DMS 273 treated with DMSO at 0.1 percent for 48 hours (cell line): ENCODE measurements at regions not wholly inside any gene's neighbourhood (a gene's known extent, or its start where the extent isn't known, plus 50 kb on each side); places are given as distances from the start of the nearest gene placed in this dataset.

Experiments
- DNase-seq: peaks from one replicate; lab custom pipeline; 2025; lab: John Stamatoyannopoulos, UW

DNA sequence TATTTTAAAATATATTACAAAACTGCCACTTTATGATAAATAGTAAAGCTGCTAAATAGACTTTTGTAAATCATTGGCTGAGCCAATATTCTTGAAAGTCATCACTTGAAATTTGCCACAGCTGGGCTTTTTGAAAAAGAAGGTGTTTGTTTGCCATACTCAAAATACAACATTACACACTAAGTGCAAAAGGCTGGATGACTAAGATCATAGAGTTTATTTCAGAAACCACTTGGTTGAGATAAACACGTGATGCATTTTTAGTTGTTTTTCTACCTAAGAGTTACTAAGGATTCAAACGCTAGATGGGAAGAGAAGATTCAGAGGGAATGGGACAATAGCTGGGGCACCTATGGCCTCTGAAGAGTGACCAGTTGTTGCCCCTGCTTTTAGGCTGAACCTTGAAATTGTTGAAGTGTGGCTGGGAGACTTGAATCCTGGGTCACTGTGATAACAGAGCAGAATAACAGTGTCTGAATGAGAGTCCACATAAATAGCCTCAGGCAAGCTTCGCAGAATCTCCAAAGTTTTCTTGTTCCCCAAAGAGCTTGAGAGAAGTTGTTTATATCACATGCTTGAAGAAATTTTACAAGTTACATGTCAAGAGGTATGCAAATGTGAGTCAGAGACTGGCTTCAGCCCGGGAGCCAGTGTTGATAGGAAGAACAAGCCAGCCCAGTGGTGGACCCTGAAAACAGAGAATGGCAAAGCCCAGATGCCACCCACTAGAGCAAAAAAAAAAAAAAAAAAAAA lies 409.8 kb downstream of the GPD2 start:
- no peak for DNase-seq

DNA sequence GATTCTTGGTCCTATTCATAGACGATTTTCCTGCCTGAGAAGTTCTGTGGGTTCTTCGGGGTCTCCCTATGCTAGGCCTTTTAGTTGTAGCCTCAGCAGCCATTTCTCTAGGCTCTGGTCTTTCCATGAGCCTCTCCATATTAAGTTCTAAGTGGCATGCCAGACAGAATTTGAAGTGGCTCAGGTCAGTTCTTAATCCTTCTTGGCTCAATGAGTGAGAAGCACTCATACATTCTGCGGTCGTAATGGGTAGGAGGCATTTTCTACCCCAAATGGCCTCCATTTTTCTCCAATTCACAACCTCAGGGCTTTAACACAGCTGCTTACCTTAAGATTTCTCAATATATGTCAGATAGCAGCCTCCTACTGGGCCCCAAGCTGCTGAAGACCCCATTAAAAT lies 405.3 kb upstream of the GALNT5 start:
- no peak for DNase-seq

DNA sequence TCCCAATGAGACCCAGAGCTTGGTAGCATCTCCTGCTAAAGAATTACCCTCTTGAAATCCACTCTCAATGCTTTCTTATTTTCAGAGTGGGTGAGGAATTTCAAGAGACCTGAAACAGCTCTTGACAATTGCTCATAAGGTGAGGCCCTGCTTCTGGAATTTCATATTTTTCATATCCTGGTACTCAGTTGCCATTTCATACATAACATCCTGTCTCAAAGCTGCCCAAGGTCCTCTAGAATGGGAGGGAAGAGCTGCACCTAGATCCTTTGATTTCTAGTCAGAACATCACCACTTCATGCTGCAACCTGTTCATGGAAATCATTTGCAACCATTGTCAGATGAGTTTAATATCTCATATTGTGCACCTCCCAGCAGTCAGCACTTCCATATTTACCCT lies 404.8 kb upstream of the GALNT5 start:
- DNase-seq, result no peak

DNA sequence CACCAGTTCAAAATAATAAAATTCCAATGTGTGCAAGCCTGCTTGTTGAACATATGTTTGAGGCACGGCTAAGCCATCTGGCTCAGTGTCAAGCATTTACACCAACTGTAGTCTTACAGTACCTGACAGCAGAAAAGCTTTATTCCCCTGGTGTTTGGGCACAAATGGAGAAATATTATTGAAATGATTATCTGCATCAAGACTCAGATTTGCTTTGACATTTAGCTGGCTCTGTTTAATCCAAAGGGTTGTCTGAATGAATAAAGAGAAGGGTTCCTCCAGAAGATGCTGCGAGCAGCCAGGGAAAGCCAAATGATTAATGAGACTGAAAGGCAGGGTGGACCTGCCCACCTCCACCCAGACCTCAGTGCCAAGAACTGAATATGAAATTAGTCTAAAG lies 393.2 kb upstream of the GALNT5 start:
- peak; percentile 45 for DNase-seq

DNA sequence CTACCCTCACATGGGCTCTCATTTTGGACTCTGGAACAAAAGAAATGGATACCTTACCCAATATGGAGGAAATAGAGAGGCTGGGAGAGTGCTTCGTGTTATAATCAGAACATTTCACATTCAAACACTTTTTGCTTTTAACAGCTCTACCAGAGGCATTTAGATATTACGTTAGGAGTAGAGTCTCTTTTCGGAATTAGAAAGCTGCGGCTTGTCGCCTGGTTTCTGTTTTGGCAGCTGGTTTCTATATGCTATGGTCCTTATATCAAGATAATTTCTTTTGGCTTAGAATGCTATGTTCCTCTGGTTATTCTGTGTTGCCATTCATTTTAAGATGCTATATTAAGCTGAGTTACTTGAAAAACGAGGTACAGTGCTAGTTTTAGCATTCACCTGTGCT lies 392.8 kb upstream of the GALNT5 start:
- DNase-seq, result no peak

DNA sequence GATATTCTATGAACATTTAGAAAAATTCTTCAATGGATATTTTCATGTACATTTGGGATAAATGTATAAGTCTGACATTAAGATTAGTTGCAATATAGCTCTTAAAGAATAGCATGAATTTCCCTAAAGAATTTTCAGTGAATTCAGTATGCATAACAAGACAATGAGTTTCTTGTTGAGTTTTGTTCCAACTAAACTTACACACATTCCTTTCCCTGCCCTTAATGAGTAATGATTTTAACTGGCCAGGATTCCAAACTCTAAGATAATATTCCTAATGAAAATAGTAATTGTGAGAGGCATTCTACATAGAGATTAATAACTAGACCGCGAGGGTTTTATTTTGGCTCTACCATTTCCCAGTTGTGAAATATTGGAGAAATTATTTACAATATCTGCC lies 390.3 kb upstream of the GALNT5 start:
- no peak for DNase-seq

DNA sequence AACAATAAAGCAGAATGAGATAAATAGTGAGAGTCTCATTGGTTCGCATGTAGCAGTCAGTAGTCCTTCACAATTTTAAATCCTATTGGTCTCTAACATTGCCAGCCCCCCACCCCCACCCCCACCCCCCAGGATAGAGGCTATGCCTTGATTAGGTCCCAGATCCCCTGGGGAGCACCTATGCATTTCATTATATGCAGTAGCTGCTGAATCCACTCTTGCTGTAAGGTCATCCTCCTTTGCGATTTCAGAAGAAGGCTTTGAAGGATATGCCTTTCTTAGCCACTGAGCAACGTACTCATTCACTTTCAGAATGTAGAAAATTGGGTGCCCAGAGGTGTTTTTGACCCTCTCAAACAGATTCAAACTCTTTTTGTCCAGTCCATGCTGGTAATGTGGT lies 382.8 kb upstream of the GALNT5 start:
- DNase-seq, result no peak

DNA sequence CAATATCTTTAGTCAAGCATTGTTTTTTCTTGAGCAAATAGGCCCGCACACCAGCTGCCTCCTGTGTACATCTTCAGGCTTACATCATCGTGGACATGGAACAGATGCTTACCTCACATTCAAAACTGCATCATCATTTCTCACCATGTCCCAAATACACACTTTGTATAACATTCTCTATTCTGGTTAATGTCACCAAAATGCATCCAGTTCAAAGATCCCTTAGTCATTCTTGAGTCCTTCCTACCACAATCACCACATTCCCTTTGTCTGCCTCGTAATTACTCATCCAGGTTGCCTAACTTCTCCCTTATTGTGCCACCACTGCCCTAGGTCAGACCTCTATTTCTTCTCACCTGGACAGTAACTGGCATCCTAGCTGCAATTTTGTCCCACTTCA lies 373.7 kb upstream of the GALNT5 start:
- DNase-seq, result no peak

DNA sequence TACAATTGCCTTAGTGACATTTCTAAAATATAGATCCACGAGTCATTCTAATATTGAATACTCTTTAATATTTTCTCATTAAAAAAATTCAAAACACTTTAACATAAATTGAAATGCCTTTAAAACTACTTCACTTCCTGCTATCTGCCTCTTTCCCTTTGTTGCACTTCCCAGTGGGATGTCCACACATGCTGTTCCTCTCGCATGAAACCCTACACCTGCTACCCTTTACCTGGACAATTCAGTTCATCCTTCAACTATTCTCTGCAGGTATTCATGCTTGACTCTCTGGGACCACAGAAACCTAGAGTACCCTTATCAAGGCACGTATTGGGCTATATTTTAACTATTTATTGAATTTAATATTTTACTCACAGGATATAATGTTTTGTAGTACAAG lies 373.3 kb upstream of the GALNT5 start:
- no peak for DNase-seq

DNA sequence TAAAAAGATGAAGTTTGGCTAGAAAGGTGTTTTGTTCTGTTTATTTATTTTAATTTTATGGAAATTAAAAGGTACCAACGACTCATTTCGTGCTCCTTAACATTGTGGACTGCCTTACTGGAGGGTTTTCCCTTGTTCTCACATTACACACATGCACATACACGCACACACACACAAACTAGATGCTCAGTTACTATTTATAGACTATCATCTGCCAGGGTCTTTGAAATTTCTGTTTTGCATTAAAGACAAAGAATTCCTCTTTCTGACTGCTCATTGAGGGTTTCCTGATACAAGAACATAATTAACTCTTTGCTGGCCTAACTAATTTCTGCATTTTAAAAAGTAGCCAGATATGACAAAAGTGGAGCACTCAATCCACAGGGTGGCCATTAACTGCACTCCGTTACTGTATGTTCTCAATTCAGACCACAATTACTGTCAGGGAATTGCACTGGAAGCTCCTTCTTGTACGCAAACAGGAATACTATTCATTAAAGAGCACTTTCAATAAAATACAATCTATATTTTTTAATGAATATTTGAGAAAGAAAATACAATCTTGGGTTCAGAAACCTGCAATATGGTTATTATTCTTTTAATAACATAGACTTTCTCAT lies 366.9 kb upstream of the GALNT5 start:
- peak; percentile 12 for DNase-seq

DNA sequence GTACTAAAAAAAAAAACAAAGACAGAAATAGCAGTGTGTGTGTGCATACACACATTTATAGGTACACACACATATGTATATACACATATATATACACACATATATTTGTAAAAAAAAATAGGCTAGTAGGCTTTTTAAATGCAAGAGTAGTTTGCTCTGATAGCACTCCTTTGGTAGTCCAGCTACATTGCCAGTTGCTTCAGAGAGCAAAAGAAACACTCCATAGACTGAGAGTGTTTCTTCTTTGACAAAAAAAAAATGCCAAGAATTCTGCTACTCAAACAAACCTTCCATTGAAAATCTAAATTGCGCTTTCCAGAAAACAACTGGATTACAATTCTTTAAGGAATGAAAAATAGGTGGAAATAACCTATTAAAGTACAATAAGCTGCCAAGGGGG lies 365.9 kb upstream of the GALNT5 start:
- DNase-seq, result no peak

DNA sequence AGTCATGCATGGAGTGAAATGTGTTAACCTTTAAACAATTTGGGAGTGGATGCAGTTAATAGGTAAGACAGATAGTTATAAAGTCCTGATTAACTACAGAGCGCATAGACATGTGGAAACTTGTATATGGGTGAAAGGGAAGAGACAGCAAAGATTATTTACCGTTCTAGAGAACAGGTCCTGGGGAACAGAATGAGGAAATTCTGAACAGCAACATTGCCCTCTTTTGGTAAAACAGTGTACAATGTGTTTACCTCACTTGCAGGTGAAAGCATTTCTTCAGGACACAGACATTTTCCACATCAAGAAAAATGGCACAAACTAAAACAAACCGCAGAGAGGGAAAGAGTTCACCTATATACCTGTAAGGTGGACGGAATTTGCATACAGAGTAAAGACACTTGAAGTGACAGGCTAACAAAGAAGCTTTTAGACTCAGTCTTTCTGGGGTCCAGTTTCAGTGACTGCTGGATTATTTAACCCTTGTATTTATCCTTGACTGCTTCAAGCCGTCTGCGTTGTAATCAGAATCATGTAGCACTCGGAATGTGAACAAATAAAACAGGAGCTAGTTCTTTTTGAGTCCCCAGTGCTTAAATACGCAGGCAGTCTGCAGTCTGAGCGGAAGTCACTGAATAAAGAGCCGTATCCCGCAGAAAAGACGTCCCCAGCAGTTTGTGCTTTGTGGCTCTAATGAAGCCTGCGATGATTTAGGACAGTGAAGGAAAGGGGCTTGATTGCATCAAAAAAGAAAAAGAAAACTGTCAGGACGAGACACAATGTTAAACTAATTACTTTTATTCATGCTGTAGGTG lies 364.8 kb upstream of the GALNT5 start:
- peak; percentile 36 for DNase-seq

DNA sequence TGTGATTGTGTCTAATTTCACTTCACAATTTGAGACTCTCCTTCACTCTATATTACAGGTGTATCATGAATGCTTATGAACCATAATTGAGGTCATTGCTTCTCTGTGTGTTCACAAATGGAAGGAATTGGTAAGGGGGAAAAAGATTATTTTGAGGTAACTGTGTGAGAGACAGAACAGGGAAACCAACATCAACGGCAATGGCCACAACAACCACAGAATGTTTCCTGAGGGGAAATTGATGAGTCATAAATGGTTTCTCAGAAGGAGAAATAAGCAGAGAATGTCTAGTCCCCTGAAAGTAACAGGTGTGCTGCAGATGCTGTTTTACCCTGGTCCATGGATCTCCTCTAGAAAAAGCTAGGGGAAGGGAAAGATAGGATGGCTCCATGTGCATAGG lies 361.2 kb upstream of the GALNT5 start:
- DNase-seq, result no peak

DNA sequence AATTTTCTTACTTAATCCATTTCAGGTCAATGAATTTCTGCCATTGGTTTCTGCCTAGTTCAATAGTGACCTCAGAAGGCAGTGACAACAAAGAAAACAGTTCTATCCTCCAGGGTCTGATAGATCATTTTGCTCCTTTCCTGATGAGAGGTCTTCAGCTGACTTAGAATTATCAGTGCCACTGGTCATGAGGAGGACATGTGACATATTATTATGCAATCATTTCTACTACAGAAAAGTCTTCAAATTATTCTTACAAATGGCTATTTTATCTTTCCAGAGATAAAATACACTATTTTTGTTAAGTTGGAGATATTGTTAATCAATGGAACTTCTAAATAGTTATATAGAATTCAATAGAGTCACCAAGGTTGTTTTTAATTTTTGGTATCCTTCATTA lies 360.0 kb upstream of the GALNT5 start:
- no peak for DNase-seq

DNA sequence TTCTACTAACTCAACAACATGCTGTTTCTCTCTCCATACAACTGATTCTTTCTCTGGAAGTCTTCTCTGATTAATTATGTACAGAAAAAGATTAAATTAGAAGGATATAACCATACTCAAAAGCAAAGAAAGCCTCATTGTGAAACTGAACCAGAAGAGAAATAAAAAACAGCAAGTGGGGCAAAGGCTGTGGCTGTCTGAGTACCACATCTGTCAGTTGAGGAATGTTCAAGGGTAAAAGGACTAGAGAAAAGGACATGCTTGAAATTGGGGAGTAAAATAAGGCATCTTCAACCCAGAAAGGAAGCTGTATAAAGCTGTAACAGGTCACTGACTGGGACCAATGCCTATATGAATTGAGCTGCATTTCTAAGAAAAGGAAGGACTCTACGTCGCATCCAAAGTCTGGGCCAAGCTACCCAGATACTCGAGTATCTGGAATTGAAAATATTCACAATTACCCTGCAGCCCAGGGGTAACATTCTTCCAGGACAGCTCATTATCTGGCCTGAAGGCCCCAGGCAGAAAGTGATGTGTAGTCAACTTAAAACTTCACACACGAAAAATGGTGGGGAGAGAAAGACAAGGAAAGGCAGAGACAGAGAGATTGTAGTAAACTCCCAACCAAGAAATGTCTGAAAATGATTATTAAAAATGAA lies 356.0 kb upstream of the GALNT5 start:
- no peak for DNase-seq

DNA sequence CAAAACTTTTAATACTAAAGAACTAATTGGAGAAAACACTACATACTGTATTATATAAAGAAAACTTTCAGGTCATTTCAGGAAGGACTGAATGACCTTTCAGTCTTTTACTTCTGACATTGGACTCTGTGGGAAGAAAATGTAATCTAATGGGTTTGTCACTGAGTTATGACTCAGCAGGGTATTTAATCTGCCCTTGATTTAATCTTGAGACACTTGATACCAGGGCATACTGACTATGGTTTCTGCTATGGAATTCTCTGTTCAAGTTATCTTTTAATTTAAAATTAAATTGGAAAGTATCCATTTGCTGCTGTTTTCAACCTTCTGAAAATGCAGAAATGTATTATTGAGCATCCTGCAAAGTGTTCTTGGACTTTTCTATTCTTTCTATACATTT lies 354.2 kb upstream of the GALNT5 start:
- no peak for DNase-seq

DNA sequence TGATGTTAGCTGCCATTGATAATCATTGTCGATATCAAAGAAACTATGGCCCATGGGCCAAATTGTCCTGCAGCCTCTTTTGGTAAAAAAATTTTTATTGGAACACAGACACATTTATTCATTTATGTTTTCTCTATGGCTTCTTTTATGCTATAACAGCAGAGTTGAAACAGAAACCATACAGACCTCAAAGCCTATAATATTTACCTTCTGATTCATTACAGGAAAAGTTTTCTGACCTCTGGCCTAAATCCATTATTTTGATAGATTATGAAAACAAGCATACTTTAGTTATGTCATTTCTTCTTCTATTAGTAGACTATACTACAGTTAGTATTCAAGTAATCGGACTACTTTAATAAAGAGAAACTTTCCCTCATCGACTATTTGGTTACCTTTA lies 349.7 kb upstream of the GALNT5 start:
- DNase-seq, result no peak

DNA sequence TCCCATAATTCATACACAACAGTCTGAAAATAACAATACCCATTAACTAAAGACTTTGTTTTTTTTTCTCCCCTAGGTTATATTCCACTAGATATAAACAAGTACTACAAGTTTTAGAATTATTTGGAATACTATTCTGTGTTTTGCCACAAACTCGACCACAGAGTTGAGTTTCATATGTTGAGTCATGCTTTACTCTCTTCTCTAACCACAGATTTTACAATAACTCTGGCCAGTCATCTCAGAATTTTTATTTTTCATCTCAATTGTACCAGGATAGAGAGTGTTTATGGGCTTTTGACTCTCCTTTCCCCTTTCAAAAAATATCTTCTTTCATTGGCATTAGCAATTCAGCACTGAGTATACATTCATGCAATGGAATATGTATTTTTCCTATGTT lies 348.7 kb upstream of the GALNT5 start:
- DNase-seq, result no peak

DNA sequence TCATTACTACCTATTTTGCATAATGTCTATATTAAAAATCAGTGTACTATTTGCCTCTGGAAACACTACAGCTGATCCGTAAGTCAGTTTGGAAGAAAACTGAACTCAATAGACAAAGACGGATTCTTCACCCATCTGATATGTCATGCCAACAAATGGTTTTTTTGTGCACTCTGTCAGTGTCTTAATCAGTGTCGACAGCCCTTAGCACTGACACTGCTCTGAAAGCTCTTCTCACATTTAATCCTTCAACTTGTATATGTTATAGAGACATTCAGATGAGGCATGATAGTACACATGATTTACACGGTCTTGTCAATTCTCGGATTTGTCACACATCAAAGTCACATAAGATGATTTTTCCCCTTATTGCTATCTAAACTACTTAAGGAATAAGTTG lies 347.5 kb upstream of the GALNT5 start:
- no peak for DNase-seq

DNA sequence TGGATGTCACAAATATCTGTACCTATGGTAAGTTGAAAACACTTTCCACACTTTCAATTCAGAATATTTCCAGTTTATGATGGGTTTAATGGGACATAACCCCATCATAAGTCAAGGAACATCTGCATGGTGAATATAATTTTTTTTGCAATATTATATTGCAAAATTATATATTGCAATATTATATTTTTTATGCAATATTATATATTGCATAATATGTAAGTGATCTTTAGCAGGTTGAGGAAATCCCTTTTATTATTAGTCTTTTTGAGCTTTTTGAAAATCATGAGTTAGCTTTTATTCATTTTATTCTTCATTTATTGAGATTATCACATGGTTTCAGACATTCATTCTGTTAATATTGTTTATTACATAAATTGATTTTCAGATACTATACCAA lies 342.2 kb upstream of the GALNT5 start:
- no peak for DNase-seq

DNA sequence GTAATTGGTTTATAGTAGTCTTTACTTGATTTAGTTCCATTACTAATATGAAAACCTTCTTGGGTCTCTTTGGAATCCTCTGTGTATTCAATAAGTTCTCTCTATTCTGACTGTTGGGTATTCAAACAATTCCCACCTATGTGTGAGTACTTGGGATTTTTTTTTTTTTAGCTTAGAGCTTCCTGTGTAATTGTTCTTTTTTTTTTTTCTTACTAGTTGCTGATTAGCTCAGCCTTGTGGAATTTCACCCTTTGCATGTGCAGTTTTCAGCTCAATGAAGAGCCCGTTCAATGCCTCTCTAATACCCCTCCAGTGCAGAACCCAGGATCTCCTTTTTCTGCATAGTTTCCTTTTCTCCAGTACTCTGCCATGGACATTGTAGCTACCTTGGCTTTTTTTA lies 339.1 kb upstream of the GALNT5 start:
- no peak for DNase-seq

DNA sequence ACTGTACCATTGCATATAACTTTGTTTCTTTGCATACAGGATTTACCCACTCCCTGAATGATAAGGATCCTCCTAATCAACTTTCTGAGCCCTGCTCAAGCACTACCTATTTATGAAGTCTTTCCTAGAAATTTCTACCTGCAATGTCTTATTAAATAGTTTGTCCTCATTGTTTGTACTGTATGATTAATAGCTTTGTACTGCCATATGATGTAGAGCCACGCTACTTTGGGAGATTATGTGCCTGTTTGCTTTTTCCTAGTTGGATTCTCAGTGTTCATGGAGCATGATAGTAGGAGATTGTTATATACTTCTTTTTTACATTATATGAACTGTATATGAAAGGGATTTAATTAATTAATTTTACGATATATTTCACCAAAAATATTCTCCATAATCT lies 327.1 kb upstream of the GALNT5 start:
- no peak for DNase-seq
